Ascending aorta (tissue), 2 donors: ENCODE measurements at regions not wholly inside any gene's neighbourhood (a gene's known extent, or its start where the extent isn't known, plus 50 kb on each side); places are given as distances from the start of the nearest gene placed in this dataset.

Source experiments
- DNase-seq, 2 donors: peaks; one replicate each; pipeline ENCODE4 v3.0.0-alpha.2; 2019; ENCODE audit warnings: low spot score in 2 of 2
- H3K27ac ChIP-seq, 2 donors: fragments of 200-600 bp; sonication (generic); one replicate each; pipeline ENCODE4 v1.5.1; 2016 to 2017; ENCODE audit warnings: mild to moderate bottlenecking in 1 of 2
- H3K27me3 ChIP-seq: fragments of 200-600 bp; sonication (generic); one replicate; pipeline ENCODE4 v1.5.1; 2017
- H3K36me3 ChIP-seq, 2 donors: fragments of 200-600 bp; sonication (generic); one replicate each; pipeline ENCODE4 v1.5.1; 2016
- H3K4me1 ChIP-seq, 2 donors: fragments of 200-600 bp; sonication (generic); one replicate each; pipeline ENCODE4 v1.5.1; 2016 to 2017; ENCODE audit warnings: mild to moderate bottlenecking in 1 of 2
- H3K4me3 ChIP-seq, 2 donors: fragments of 200-600 bp; sonication (generic); one replicate each; pipeline ENCODE4 v1.5.1; 2016 to 2017; ENCODE audit warnings: mild to moderate bottlenecking in 1 of 2
- H3K9me3 ChIP-seq, 2 donors: fragments of 200-600 bp; sonication (generic); one replicate each; pipeline ENCODE4 v1.5.1; 2016
- CTCF ChIP-seq, 3 experiments: fragments of 200-600 bp in 2 of 3; fragments of 450-650 bp in 1 of 3; sonication (generic) in 2 of 3; IDR thresholded peaks; one replicate each; pipeline ENCODE4 v1.5.1; 2016 to 2019; ENCODE audit warnings: antibody characterized with exemption in 3 of 3, mild to moderate bottlenecking in 1 of 3, moderate library complexity in 1 of 3
- intact Hi-C: fragments of 100-400 bp; cut with DNase I; formaldehyde crosslinking; loops from one replicate; pipeline ENCODE4 v1.15.1; 2023

DNA sequence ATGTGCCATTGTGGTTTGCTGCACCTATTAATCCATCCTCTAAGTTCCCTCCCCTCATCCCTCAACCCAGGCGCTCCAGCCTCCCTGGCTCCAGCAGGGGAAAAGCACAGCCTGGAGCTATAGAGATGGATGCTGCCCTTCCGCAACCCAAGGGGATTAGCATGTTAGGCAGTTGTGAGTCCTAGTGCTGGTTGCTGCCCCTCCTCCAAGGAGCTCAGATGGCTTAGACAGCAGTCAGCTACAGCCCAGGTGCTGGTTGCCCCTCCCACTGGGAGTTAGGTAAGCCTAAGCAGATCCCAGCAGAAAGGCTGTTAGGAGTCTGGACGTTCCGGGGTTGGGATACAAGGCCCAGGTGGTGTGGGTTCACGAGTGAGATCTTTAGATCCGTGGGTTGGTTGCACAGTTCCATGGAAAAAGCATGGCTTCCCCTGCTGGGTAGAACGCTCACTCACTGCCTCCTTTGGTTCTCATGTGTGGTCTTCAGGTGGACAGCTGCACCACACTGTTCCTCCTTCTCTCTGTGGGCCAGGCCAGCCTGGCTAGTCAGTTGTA lies 446.1 kb downstream of the ZNF804A start:
- no peak overlapping the region for H3K27ac ChIP-seq
- DNase-seq: peak in 1 of 2 donors; percentile 54
- no peaks in the 10 kb centered on the region for H3K4me1 ChIP-seq
- TF ChIP-seq CTCF (IDR thresholded peaks at IDR 0.05): no peak
- H3K36me3 ChIP-seq: no peaks in the 10 kb centered on the region
- no peak overlapping the region for H3K4me3 ChIP-seq
- intact Hi-C loops: no loop called here
- no peaks in the 10 kb centered on the region for H3K27me3 ChIP-seq
- H3K9me3 ChIP-seq: peaks cover 0 to 5% of the 10 kb centered on the region in 2 donors

DNA sequence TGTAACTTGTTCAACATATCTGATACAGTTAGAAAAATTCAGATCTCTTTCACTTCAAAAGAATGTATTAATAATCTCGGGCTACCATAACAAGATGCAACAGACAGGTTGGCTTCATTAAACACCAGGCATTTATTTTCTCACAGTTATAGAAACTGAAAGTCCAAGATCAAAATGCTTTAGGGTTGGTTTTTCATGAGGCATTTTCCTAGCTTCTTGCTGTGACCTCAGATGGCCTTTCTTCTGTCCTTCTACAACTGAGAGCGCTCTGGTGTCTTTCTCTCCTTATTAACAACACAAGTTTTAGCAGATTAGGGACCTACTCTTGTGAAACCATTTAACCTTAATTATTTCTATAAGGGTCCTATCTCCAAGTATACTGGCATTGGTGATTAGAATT lies 452.5 kb downstream of the ZNF804A start:
- Histone ChIP-seq H3K4me3 (no peak overlapping the region), H3K27me3 (no peaks in the 10 kb centered on the region), H3K9me3 (no peaks in the 10 kb centered on the region), H3K4me1 (no peaks in the 10 kb centered on the region), H3K36me3 (no peaks in the 10 kb centered on the region), H3K27ac (no peak overlapping the region)
- DNase-seq: no peak
- TF ChIP-seq CTCF (IDR thresholded peaks at IDR 0.05): no peak
- intact Hi-C loops: no loop called here

GRCh38 chr2:185063761-185064160 lies 465.4 kb downstream of the ZNF804A start:
- Histone ChIP-seq H3K4me1 (no peaks in the 10 kb centered on the region), H3K36me3 (no peaks in the 10 kb centered on the region), H3K9me3 (no peaks in the 10 kb centered on the region), H3K27me3 (no peaks in the 10 kb centered on the region), H3K27ac (no peak overlapping the region), H3K4me3 (no peak overlapping the region)
- no peak for TF ChIP-seq CTCF (IDR thresholded peaks at IDR 0.05)
- DNase-seq: no peak
- intact Hi-C loops: no loop called here

DNA sequence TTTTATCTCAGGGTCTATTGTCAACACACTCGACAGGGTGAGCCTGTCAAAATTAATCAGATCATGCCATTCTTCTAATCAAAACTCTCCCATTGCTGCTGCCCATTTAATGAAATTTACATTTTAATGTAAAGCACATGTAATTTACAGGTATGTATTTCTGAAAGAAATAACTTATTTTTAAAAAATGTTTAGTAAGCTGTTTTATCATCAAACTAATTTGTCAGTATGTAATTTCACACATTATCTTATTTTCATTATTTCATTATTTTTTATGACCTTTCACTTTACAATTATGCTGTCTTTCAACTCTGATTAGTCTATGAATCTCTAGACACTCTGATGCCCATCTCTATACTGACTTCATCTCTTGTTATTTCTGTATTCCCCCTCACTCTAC lies 467.8 kb downstream of the ZNF804A start:
- Histone ChIP-seq H3K27ac (no peak overlapping the region), H3K9me3 (no peaks in the 10 kb centered on the region), H3K27me3 (no peaks in the 10 kb centered on the region), H3K36me3 (no peaks in the 10 kb centered on the region), H3K4me1 (no peaks in the 10 kb centered on the region), H3K4me3 (no peak overlapping the region)
- no peak for DNase-seq
- intact Hi-C loops: no loop called here
- TF ChIP-seq CTCF (IDR thresholded peaks at IDR 0.05): no peak

DNA sequence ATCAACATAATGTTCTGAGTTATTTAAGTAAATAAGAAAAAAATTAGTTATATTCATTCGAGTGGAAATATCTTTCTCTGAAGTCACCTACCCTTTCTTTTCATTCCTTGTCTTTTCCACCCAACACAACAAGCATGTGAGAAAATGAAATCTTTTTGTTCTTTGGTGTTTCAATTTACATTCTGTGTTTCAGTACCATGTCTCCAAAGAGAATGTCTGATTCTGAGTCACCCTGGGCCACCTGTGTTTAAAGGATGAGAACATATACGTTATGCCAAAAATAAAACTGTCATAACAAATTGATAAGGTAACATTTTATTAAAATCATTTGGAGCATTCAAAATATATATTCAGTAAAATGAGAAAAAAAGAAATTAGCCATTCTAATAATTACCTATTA lies 470.8 kb downstream of the ZNF804A start:
- Histone ChIP-seq H3K9me3 (no peaks in the 10 kb centered on the region), H3K4me1 (no peaks in the 10 kb centered on the region), H3K36me3 (no peaks in the 10 kb centered on the region), H3K27me3 (no peaks in the 10 kb centered on the region), H3K4me3 (no peak overlapping the region), H3K27ac (no peak overlapping the region)
- no peak for TF ChIP-seq CTCF (IDR thresholded peaks at IDR 0.05)
- intact Hi-C loops: no loop called here
- DNase-seq: no peak

GRCh38 chr2:185074156-185074555 lies 475.8 kb downstream of the ZNF804A start:
- no peaks in the 10 kb centered on the region for H3K36me3 ChIP-seq
- no peak overlapping the region for H3K4me3 ChIP-seq
- no peaks in the 10 kb centered on the region for H3K4me1 ChIP-seq
- intact Hi-C loops: no loop called here
- H3K27ac ChIP-seq: no peak overlapping the region
- H3K27me3 ChIP-seq: no peaks in the 10 kb centered on the region
- no peak for DNase-seq
- H3K9me3 ChIP-seq: no peaks in the 10 kb centered on the region
- TF ChIP-seq CTCF (IDR thresholded peaks at IDR 0.05): no peak
